ENCODE measurements at regions not wholly inside any gene's neighbourhood (a gene's known extent, or its start where the extent isn't known, plus 50 kb on each side); places are given as distances from the start of the nearest gene placed in this dataset.

DNA sequence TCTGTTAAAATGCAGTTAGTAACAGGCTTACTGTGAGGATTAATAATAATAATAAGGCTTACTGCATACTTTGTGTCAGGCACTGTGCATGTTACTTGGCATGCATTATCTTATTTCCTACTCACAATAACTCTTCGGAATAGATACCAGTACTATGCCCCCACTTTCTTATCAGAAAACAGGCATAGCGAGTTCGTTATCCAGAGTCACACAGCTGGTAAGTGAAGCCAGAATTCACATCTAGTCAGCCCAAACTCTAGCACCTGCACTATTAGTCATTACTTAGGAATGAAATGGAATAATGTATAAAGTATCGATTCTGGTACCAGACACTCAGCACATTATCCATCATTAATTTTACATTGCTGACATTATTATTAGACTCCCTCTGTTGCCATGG, 155.7 kb upstream of the BLID start:
- Histone ChIP-seq H3K9me3 (no peaks in the 10 kb centered on the region), H3K27me3 (no peaks in the 10 kb centered on the region), H3K4me1 (ENCODE audit: control insufficient read depth in 1 of 2, insufficient read depth in 1 of 2, low read depth in 1 of 2, low read length in 1 of 2) (no peaks in the 10 kb centered on the region), H3K36me3 (no peaks in the 10 kb centered on the region), H3K27ac (no peak overlapping the region), H3K4me3 (ENCODE audit: low read depth in 1 of 2, low read length in 1 of 2) (no peak overlapping the region)
- TF ChIP-seq, protein P1, sequence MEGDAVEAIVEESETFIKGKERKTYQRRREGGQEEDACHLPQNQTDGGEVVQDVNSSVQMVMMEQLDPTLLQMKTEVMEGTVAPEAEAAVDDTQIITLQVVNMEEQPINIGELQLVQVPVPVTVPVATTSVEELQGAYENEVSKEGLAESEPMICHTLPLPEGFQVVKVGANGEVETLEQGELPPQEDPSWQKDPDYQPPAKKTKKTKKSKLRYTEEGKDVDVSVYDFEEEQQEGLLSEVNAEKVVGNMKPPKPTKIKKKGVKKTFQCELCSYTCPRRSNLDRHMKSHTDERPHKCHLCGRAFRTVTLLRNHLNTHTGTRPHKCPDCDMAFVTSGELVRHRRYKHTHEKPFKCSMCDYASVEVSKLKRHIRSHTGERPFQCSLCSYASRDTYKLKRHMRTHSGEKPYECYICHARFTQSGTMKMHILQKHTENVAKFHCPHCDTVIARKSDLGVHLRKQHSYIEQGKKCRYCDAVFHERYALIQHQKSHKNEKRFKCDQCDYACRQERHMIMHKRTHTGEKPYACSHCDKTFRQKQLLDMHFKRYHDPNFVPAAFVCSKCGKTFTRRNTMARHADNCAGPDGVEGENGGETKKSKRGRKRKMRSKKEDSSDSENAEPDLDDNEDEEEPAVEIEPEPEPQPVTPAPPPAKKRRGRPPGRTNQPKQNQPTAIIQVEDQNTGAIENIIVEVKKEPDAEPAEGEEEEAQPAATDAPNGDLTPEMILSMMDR (IDR thresholded peaks at IDR 0.05), result no peak

GRCh38 chr11:122271137-122271536, 155.1 kb upstream of the BLID start:
- H3K9me3 ChIP-seq, result no peaks in the 10 kb centered on the region
- TF ChIP-seq, protein P1 (IDR thresholded peaks at IDR 0.05), result no peak
- no peak overlapping the region for H3K4me3 ChIP-seq (ENCODE audit: low read depth in 1 of 2, low read length in 1 of 2)
- no peaks in the 10 kb centered on the region for H3K27me3 ChIP-seq
- H3K36me3 ChIP-seq, result no peaks in the 10 kb centered on the region
- peaks cover 0 to 2% of the 10 kb centered on the region in 2 experiments for H3K4me1 ChIP-seq (ENCODE audit: control insufficient read depth in 1 of 2, insufficient read depth in 1 of 2, low read depth in 1 of 2, low read length in 1 of 2)
- H3K27ac ChIP-seq, result no peak overlapping the region

GRCh38 chr11:122270535-122270934, 154.5 kb upstream of the BLID start:
- Histone ChIP-seq H3K27ac (no peak overlapping the region), H3K36me3 (no peaks in the 10 kb centered on the region), H3K9me3 (no peaks in the 10 kb centered on the region), H3K4me3 (ENCODE audit: low read depth in 1 of 2, low read length in 1 of 2) (no peak overlapping the region), H3K4me1 (ENCODE audit: control insufficient read depth in 1 of 2, insufficient read depth in 1 of 2, low read depth in 1 of 2, low read length in 1 of 2) (peaks cover 0 to 8% of the 10 kb centered on the region in 2 experiments), H3K27me3 (no peaks in the 10 kb centered on the region)
- TF ChIP-seq, protein P1 (IDR thresholded peaks at IDR 0.05), result no peak

- no peak overlapping the region for H3K4me3 ChIP-seq (ENCODE audit: low read depth in 1 of 2, low read length in 1 of 2)
- no peak overlapping the region for H3K27ac ChIP-seq
- no peaks in the 10 kb centered on the region for H3K27me3 ChIP-seq
- TF ChIP-seq, protein P1 (IDR thresholded peaks at IDR 0.05), result no peak
- no peaks in the 10 kb centered on the region for H3K36me3 ChIP-seq
- H3K9me3 ChIP-seq, result no peaks in the 10 kb centered on the region
- peaks cover 0 to 9% of the 10 kb centered on the region in 2 experiments for H3K4me1 ChIP-seq (ENCODE audit: control insufficient read depth in 1 of 2, insufficient read depth in 1 of 2, low read depth in 1 of 2, low read length in 1 of 2)
Observed at GRCh38 chr11:122269824-122270223, 153.8 kb upstream of the BLID start.

GRCh38 chr11:122268601-122269130, 152.7 kb upstream of the BLID start:
- TF ChIP-seq, protein P1 (IDR thresholded peaks at IDR 0.05), result no peak
- no peaks in the 10 kb centered on the region for H3K9me3 ChIP-seq
- H3K27ac ChIP-seq, result no peak overlapping the region
- H3K4me3 ChIP-seq (ENCODE audit: low read depth in 1 of 2, low read length in 1 of 2), result no peak overlapping the region
- H3K27me3 ChIP-seq, result no peaks in the 10 kb centered on the region
- H3K4me1 ChIP-seq (ENCODE audit: control insufficient read depth in 1 of 2, insufficient read depth in 1 of 2, low read depth in 1 of 2, low read length in 1 of 2), result peaks cover 0 to 9% of the 10 kb centered on the region in 2 experiments
- H3K36me3 ChIP-seq, result no peaks in the 10 kb centered on the region

DNA sequence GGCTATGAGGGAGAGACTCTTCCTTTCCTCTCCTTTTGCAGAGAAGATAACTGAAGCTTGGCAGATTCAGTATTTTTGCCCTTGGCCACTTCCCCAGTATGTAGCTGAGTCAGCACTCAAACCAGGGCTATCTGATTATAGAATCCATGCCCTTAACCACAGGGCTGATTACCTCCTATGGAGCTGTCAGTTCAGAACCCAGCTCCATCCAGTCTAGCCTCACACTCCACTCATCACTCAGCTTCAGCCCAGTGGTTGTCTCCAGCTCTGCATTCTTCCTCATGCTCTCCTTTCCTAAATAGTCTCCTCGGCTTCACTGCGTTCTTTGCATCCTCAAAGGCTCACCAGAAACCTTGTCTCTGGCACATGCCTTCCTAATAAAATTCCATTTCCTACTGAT, 151.6 kb upstream of the BLID start:
- H3K4me3 ChIP-seq (ENCODE audit: low read depth in 1 of 2, low read length in 1 of 2), result no peak overlapping the region
- TF ChIP-seq, protein P1 (IDR thresholded peaks at IDR 0.05), result no peak
- H3K36me3 ChIP-seq, result no peaks in the 10 kb centered on the region
- no peaks in the 10 kb centered on the region for H3K9me3 ChIP-seq
- peaks cover 0 to 9% of the 10 kb centered on the region in 2 experiments for H3K4me1 ChIP-seq (ENCODE audit: control insufficient read depth in 1 of 2, insufficient read depth in 1 of 2, low read depth in 1 of 2, low read length in 1 of 2)
- H3K27me3 ChIP-seq, result no peaks in the 10 kb centered on the region
- H3K27ac ChIP-seq, result no peak overlapping the region

All from neutrophil (primary cell).